ENCODE measurements at regions not wholly inside any gene's neighbourhood (a gene's known extent, or its start where the extent isn't known, plus 50 kb on each side); places are given as distances from the start of the nearest gene placed in this dataset.

DNA sequence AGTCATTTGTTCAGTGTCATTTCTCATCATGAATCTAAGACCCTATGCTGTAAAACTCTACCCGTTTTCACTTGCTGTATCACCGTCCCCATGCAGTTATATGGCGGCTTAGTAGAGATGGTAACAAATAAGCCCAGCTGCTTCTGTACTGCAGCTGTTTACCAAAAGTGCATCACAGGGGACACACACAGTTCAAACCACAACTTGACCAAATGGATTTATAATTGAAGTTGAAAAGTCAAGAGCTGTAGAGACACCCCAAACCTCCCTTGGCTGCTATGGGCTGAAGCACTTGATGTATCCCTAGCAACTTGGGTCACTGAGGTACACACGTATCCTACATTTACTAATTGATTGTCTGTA lies 219.0 kb upstream of the FGF13 start:
- Histone ChIP-seq H3K56ac (ENCODE audit: insufficient read length, low read depth, low read length) (no peak overlapping the region), H3T11ph (ENCODE audit: low read length) (no peak overlapping the region), H4K20me1 (ENCODE audit: control insufficient read depth, insufficient read depth, insufficient read length) (no peaks in the 10 kb centered on the region), H3K4ac (ENCODE audit: low read depth, low read length) (no peak overlapping the region), H2AK5ac (ENCODE audit: insufficient read length, low read length) (no peak overlapping the region), H2BK120ac (ENCODE audit: low read depth, low read length, poor library complexity, severe bottlenecking) (no peak overlapping the region), H3K9me3 (ENCODE audit: control insufficient read depth, low read depth, low read length) (no peaks in the 10 kb centered on the region), H4K8ac (replicated peaks; ENCODE audit: insufficient read length, low read depth, low read length) (no peak overlapping the region), H3K18ac (ENCODE audit: insufficient read length, low read depth, low read length) (no peak overlapping the region), H2BK12ac (ENCODE audit: insufficient read length, low read depth, low read length) (no peak overlapping the region), H2BK15ac (ENCODE audit: low read depth, low read length) (no peak overlapping the region), H3K4me2 (ENCODE audit: insufficient read depth, insufficient read length, low read length) (no peak overlapping the region), H3K14ac (ENCODE audit: insufficient read depth, low read length) (no peak overlapping the region), H2AFZ (ENCODE audit: low read length) (no peak overlapping the region), H4K91ac (ENCODE audit: insufficient read length, low read depth, low read length) (no peak overlapping the region), H3K79me2 (ENCODE audit: insufficient read depth, low read length) (no peaks in the 10 kb centered on the region), H3K27ac (ENCODE audit: insufficient read length, low read depth, low read length) (no peak overlapping the region), H3K9ac (ENCODE audit: extremely low read depth, insufficient read length, low read length) (no peak overlapping the region), H3K27me3 (ENCODE audit: insufficient read depth, low read length) (no peaks in the 10 kb centered on the region), H3K79me1 (ENCODE audit: insufficient read depth, low read depth, low read length, poor library complexity, severe bottlenecking) (no peaks in the 10 kb centered on the region), H3K23ac (ENCODE audit: insufficient read length, low read depth, low read length) (no peak overlapping the region), H4K5ac (ENCODE audit: insufficient read length, low read depth, low read length) (no peak overlapping the region), H3K23me2 (ENCODE audit: insufficient read length, low read depth, low read length, poor library complexity, severe bottlenecking) (no peaks in the 10 kb centered on the region), H2BK20ac (ENCODE audit: low read depth, low read length, poor library complexity, severe bottlenecking) (no peak overlapping the region), H2BK5ac (ENCODE audit: insufficient read length, low read length) (no peak overlapping the region), H3K4me1 (ENCODE audit: insufficient read depth, low read length) (no peaks in the 10 kb centered on the region)
- Mint-ChIP-seq H3K27ac (no peak overlapping the region), H3K9me3 (peaks cover 0 to 38% of the 10 kb centered on the region in 2 experiments; a peak in 2 of 5 replicates), H3K4me3 (no peak overlapping the region), H3K4me1 (peaks cover 0 to 1% of the 10 kb centered on the region in 2 experiments; a peak in 1 of 4 replicates), H3K27me3 (ENCODE audit: low read depth) (no peaks in the 10 kb centered on the region), H3K36me3 (ENCODE audit: insufficient read depth in 1 of 3, low read depth in 3 of 3) (no peaks in the 10 kb centered on the region)
- no CpG with 5 or more reads among the region's 4 CpGs for WGBS (ENCODE audit: extremely low coverage, insufficient read length, low lambda C conversion rate)
- DNase-seq = no peak
- TF ChIP-seq, protein P1, sequence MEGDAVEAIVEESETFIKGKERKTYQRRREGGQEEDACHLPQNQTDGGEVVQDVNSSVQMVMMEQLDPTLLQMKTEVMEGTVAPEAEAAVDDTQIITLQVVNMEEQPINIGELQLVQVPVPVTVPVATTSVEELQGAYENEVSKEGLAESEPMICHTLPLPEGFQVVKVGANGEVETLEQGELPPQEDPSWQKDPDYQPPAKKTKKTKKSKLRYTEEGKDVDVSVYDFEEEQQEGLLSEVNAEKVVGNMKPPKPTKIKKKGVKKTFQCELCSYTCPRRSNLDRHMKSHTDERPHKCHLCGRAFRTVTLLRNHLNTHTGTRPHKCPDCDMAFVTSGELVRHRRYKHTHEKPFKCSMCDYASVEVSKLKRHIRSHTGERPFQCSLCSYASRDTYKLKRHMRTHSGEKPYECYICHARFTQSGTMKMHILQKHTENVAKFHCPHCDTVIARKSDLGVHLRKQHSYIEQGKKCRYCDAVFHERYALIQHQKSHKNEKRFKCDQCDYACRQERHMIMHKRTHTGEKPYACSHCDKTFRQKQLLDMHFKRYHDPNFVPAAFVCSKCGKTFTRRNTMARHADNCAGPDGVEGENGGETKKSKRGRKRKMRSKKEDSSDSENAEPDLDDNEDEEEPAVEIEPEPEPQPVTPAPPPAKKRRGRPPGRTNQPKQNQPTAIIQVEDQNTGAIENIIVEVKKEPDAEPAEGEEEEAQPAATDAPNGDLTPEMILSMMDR (conservative IDR thresholded peaks at IDR 0.05) = no peak
